ENCODE measurements at regions not wholly inside any gene's neighbourhood (a gene's known extent, or its start where the extent isn't known, plus 50 kb on each side); places are given as distances from the start of the nearest gene placed in this dataset.
"Not testable (repeated sequence)": the region's sequence is repeated elsewhere in the genome, so short reads cannot be mapped to it uniquely, and the experiment has no call there.

DNA sequence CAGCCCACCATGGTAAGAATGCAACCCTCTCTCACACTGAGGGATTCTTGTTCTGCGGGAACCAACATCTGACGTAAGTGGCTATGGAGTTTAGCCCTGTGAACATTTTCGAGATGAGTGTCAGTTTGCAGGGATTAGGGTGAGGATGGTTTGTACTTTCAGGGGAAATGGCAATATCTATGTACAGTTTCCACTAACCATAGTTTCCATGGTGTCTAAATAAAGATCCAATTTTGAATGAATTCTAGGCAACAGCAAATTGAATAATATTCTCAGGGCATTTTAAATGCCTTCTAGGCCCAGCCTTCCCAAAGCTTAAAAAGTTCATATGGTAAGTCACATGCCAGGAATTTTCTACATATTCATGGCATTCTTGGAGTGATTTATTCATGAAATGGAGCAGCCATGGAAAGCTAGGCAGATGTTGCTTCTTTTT is 105.4 kb upstream of the MMADHC start:
- FAIRE-seq, result no peak

DNA sequence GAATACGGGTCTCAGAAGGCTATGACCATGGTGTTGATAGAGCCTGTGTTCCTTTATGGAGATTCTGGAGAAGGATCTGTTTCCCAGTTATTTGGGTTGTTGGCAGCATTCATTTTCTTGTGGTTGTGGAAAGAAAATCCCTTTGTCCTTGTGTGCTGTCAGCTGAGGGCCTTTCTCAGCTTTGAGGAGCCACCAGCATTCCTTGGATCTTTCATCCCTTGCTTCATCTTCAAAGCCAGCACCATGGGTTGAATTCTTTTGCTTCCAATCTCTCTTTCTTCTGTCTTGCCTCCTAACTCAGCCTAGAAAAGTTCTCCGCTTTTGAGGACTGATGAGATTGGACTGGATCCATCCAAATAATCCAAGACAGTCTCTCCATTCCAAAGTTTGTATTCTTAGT is 103.2 kb upstream of the MMADHC start:
- DNase-seq (ENCODE audit: low spot score in 2 of 2) (no peak), FAIRE-seq (no peak)

More for the DNA sequence above, 105.4 kb upstream of the MMADHC start:
- no peak for DNase-seq (ENCODE audit: low spot score in 2 of 2)

DNA sequence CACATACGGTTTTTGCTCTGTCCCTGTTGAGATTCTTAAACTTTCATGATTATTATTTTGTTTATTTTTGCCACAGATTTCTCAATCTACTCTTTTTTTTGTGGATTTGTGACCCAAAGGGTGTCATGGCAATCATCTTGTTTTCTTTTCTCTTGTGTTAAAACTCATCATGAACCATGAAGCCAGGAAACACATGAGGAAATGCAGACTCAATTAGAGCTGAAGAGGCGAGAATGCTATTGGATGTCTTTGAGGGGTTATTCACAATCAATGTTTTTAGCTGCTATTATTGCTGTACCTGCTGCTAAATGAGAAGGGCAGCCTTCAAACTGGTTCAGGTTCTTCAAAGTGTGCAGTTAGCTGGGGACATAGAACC is 99.5 kb upstream of the MMADHC start:
- DNase-seq (ENCODE audit: low spot score in 2 of 2) (no peak), FAIRE-seq (no peak)

DNA sequence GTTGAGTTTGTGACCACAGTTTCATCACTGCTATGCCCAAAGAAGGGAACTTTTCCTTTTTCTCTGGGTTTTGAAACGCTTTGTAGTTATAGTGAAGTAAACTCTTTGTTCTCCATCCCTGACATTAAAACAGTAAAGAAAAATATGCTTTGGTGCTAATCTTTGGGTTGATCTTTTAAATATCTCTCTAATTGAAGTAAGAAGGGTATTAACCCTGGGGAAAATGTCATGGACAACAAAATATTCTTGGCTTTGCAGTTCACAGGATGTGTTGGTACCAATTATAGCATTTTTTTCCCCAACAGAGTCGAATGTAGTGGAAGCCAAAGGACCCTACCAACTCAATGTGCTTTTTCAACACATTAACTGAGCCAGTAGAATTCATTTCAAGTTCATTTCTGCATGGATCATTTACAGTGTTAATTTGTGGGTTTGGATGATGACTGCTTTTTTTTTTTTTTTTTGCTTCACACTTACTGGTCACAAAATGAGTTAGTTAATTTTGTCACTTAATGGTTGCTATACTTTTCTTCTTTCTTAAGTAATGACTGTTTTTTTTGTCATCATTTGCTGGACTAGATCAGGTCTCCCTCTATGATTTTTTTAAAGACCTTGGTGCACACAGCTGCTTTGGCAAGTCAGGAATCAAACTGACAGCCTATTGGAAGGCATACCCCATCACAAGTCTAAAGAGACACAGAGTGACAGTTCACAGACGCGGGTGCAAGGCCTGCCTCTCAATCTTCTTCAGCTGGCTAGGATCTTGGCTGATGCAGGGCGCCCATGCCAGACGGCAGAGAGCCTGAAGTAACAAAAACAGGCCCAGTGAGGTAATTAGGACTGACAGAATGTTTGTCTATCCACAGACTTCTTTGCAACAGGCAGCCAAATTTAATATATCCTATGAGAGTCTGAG is 98.8 kb upstream of the MMADHC start:
- DNase-seq (ENCODE audit: low spot score in 2 of 2) (no peak), FAIRE-seq (no peak)

DNA sequence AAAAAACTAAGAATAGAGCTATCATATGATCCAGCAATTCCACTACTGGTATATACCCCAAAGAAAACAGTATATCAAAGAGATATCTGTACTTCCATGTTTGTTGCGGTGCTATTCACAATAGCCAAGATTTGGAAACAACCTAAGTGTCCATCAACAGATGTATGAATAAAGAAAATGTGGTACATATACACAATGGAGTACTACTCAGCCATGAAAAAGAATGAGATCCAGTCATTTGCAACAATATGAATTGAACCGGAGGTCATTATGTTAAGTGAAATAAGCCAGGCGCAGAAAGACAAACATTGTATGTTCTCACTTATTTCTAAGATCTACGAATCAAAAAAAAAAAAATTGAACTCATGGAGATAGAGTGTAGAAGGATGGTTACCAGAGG is 97.8 kb upstream of the MMADHC start:
- FAIRE-seq; DNase-seq (ENCODE audit: low spot score in 2 of 2): not testable (repeated sequence)

GRCh38 chr2:149679286-149679685 is 91.7 kb upstream of the MMADHC start:
- DNase-seq (ENCODE audit: low spot score in 2 of 2) (no peak), FAIRE-seq (no peak)

- DNase-seq (ENCODE audit: low spot score in 2 of 2) (no peak), FAIRE-seq (no peak)
Measured at GRCh38 chr2:149677416-149677815, 89.8 kb upstream of the MMADHC start.

GRCh38 chr2:149670086-149670485 is 82.5 kb upstream of the MMADHC start:
- FAIRE-seq, result no peak
- DNase-seq (ENCODE audit: low spot score in 2 of 2), result no peak

DNA sequence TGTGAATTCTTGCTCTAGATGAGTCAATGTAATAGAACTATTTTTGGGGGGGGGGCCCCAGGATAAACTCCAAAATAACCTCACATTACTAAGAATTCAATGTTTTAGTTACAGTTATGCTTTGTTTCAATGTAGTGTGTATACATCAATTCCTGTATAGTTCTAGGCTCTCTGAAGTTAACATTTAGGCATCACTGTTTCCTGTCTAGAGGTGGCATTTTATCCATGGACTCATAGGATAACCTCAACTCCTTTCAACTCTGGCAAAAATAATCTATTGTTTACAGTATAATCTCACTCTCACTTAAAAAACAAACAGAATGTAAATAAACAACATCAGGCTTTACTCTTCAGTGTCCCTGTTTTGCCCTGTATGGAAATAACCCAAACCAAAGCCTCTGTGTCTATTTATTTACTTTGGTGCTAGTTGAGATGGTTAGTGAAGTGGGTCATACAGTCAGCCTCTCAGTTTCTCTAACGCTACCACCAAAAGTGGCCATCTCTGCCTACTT is 79.3 kb upstream of the MMADHC start:
- FAIRE-seq, result no peak
- DNase-seq (ENCODE audit: low spot score in 2 of 2), result no peak

DNA sequence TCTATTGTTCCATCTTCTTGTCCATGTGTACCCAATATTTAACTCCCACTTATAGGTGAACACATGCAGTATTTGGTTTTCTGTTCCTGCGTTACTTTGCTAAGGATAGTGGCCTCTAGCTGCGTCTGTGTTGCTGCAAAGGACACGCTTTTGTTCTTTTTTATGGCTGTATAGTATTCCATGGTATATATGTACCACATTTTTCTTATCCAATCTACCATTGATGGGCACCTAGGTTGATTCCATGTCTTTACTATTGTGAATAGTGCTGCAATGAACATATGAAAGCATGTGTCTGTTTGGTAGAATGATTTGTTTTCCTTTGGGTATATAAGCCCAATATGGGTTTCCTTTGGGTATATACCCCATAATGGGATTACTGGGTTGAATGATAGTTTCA is 77.3 kb upstream of the MMADHC start:
- FAIRE-seq, result no peak
- no peak for DNase-seq (ENCODE audit: low spot score in 2 of 2)

DNA sequence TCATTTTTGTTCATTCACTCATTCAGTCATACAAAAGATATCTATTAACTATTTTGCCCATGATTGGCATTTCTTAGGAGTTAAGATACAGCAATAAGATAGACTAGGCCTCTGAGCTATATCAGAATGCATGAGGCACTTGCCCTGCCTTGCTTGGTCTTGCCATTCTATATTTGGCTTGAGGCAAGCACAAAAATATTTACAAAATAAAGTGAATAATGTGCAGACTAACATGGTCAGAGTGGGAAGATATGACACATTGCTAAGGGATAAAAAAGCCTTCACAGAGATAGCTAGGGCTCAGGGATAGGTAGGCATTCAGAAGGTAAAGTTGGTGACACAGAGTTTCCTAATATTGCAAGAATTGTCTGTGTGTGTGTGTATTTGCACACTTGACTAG is 75.0 kb upstream of the MMADHC start:
- no peak for DNase-seq (ENCODE audit: low spot score in 2 of 2)
- FAIRE-seq, result no peak

GRCh38 chr2:149661844-149662243 is 74.3 kb upstream of the MMADHC start:
- DNase-seq (ENCODE audit: low spot score in 2 of 2) (no peak), FAIRE-seq (no peak)

DNA sequence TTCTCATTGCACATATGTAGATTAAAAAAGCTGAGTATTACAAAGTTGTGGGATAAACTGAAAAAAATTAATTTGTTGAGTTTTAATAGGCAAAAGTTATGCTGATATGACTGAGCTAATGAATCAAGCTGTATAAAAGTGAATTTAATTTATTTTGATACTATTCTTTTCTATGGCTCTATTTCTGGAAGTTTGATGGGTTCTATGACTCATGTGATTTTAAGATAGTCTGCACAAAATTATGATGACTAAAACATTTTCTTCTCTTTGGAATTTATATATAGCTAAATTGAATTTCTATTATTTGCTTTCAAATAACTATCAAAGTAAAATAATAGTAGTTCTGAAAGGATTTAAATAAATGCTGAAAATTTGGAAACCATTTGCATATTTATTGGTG is 71.0 kb upstream of the MMADHC start:
- FAIRE-seq, result no peak
- no peak for DNase-seq (ENCODE audit: low spot score in 2 of 2)

DNA sequence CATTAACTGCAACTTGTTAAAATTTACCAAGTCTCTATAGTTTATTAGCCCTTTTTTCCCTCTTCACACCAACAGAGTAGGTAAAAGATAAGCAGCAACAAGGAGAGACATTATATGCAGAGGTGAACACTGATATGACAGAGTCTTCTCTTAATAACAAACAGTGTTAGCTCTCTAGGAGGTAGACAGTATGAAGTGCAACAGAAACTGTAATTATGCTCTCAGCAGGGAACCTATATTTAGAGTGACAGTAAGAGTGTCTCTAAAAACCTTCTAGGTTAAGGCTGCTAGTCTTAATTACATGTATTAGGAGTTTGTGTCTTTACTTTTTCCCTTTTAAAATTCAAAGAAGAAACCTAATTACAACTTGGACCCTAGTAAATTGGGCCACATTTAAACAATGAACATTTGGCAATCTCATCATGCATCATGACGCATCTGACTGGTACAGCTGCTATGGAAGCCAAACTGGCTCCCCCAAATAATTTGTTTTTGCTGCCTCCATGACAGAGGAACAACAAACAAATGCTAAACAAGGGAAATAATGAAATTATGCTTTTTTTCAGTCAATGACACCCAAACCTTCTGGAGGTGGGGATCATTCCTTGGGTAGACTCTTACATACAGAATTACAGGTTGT is 69.9 kb upstream of the MMADHC start:
- FAIRE-seq (no peak), DNase-seq (ENCODE audit: low spot score in 2 of 2) (no peak)

DNA sequence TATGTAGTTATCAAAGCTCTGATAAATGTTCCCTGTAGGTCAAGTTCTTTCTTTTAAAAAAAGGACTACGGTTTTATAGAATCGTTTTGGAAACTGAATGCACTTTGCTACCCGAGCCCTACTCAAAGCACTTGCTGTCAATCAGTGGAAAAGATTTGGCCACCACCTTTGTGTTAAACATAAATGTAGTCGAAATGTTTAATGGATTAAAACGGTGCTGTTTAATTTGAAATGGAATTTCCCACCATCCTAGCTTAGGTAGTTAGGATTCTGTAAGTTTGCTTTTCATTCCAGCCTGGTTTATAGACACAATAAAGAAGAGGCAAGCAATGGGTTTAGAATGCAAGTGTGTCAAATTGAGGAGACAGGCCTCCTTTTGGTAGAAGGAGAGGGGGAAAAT is 69.4 kb upstream of the MMADHC start:
- FAIRE-seq (no peak), DNase-seq (ENCODE audit: low spot score in 2 of 2) (no peak)

- DNase-seq (ENCODE audit: low spot score in 2 of 2) (no peak), FAIRE-seq (no peak)
Measured at GRCh38 chr2:149653831-149654445, 66.4 kb upstream of the MMADHC start.

DNA sequence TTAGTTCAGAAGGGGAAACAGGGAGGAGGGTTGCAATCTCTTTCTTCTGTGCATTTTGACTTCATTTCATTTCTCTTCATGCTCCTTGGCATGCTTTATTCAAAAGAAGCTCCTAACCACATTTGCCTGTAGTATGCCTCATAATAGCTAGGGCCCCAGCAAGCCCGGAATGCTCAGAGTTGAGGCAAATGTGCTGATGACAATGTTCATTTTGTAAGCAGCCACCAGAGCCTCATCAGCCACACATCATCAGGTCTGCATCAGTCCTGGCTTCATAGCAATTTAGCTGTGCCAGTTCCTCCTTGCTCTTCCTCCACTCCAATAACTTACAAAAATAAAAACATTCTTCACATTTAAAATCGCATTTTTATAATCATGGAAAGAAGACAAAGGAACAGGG is 65.4 kb upstream of the MMADHC start:
- no peak for DNase-seq (ENCODE audit: low spot score in 2 of 2)
- no peak for FAIRE-seq

DNA sequence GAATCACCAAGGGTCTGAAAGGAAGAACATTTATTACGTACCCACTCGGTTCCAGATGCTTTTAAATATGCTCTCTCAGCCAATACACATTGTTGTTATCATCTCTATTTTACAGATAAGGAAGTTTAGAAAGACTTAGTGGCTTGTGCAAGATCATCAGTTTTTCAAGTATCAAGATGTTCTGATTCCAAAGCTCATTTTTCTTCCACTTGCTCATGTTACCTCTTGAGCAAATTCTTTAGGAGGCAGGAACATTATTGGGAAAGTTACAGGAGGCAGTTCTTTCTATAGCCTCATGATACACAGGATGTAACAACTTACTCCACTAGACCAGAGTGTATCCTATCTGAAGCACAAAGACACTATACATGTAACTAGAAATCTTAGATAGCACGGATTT is 65.0 kb upstream of the MMADHC start:
- DNase-seq (ENCODE audit: low spot score in 2 of 2) (no peak), FAIRE-seq (no peak)

DNA sequence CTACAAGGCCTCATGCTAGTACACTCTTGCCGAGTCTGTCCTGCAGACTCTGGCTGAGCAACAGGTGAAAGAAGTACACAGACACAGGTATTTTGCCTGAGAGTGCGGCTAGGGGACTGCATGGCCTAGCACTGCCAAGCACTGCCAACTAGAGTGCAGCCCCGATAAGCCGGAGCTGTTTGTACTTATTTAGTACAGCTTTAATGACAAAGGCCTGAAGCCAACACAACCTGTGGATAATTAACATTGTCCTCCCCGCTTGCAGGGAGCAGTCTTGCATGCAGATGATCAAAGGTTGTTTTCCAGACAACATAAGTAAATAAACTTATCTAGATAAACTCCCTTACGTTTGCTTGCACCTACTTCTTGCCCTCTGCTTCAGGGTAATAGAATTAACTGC is 63.7 kb upstream of the MMADHC start:
- DNase-seq (ENCODE audit: low spot score in 2 of 2) (no peak), FAIRE-seq (no peak)

GRCh38 chr2:149650006-149650405 is 62.4 kb upstream of the MMADHC start:
- DNase-seq (ENCODE audit: low spot score in 2 of 2) (no peak), FAIRE-seq (no peak)

DNA sequence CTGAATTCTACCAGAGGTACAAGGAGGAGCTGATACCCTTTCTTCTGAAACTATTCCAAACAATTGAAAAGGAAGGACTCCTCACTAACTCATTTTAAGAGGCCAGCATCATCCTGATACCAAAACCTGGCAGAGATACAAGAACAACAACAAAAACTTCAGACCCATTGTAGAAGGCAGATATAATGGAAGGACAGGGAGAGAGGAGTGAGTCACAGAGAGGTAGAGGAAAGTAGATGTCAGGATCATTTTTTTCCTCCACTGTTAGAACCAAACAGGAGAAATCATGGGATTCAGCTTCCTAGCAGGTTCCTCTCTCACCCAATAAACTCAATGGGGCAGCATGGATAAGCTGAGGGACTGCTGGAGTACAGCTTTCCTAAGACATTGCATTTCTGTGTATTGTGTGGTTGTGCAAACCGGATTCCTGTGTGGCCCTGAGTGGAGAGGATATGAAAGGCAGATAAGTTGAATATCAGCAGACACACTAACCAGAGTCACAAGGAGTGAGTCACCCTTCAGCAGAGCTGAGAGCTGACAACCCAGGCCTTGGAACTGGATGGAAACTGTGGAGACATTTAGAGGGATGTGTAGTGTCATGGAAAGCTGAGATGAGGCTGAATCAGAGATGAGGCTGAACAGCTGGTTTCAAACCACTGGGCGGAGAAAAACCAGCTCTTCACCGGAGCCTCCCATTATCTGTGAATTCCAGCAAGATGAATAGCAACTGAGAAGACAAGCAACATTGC is 60.9 kb upstream of the MMADHC start:
- DNase-seq (ENCODE audit: low spot score in 2 of 2) (no peak), FAIRE-seq (no peak)
